Thyroid gland (tissue), 4 donors: ENCODE measurements at regions not wholly inside any gene's neighbourhood (a gene's known extent, or its start where the extent isn't known, plus 50 kb on each side); places are given as distances from the start of the nearest gene placed in this dataset.

Experiments used
- DNase-seq, 2 donors: peaks; one replicate each; pipeline ENCODE4 v3.0.0-alpha.2; 2019
- H3K27ac ChIP-seq, 3 donors: fragments of 200-600 bp; sonication (generic); 1 replicate in 2 of 3; 2 replicates in 1 of 3; pipeline ENCODE4 v1.5.1; 2016 to 2019; ENCODE audit warnings: mild to moderate bottlenecking in 1 of 3, moderate library complexity in 1 of 3
- H3K27me3 ChIP-seq: fragments of 200-600 bp; sonication (generic); one replicate; pipeline ENCODE4 v1.5.1; 2019
- H3K36me3 ChIP-seq, 2 donors: fragments of 200-600 bp; sonication (generic); one replicate each; pipeline ENCODE4 v1.5.1; 2016 to 2019
- H3K4me1 ChIP-seq, 2 donors: fragments of 200-600 bp; sonication (generic); one replicate each; pipeline ENCODE4 v1.5.1; 2017 to 2019
- H3K4me3 ChIP-seq, 3 donors: fragments of 200-600 bp; sonication (generic); replicated peaks in 1 of 3; 1 replicate in 2 of 3; 2 replicates in 1 of 3; pipeline ENCODE4 v1.5.1; 2016; ENCODE audit warnings: mild to moderate bottlenecking in 1 of 3
- H3K9me3 ChIP-seq: fragments of 200-600 bp; sonication (generic); one replicate; pipeline ENCODE4 v1.5.1; 2017
- CTCF ChIP-seq, 6 experiments: fragments of 200-600 bp in 3 of 6; fragments of 450-650 bp in 3 of 6; sonication (generic) in 3 of 6; IDR thresholded peaks; one replicate each; pipeline ENCODE4 v1.5.1; 2016 to 2019; ENCODE audit warnings: antibody characterized with exemption in 6 of 6, mild to moderate bottlenecking in 2 of 6, inconsistent platforms in 1 of 6, moderate library complexity in 1 of 6
- POLR2A ChIP-seq, 2 donors: fragments of 450-650 bp; IDR thresholded peaks; one replicate each; pipeline ENCODE4 v1.6.1; 2017; ENCODE audit warnings: antibody characterized with exemption in 2 of 2, mild to moderate bottlenecking in 2 of 2, moderate library complexity in 1 of 2
- WGBS, 2 donors: methylation state at CpG; one replicate each; pipeline ENCODE4 v1.1.5; 2017; 5-methylcytosine and 5-hydroxymethylcytosine counted together
- intact Hi-C: fragments of 100-400 bp; cut with DNase I; formaldehyde crosslinking; loops from one replicate; pipeline ENCODE4 v1.15.1; 2023

- Histone ChIP-seq H3K4me3 (no peak overlapping the region), H3K36me3 (no peaks in the 10 kb centered on the region), H3K27me3 (no peaks in the 10 kb centered on the region), H3K4me1 (no peaks in the 10 kb centered on the region), H3K9me3 (no peaks in the 10 kb centered on the region), H3K27ac (no peak overlapping the region)
- intact Hi-C loops, result no loop called here
- TF ChIP-seq CTCF (IDR thresholded peaks at IDR 0.05) (no peak), POLR2A (IDR thresholded peaks at IDR 0.05) (no peak)
- 82 to 90% methylated on average over 4 of the region's 4 CpGs for WGBS, 2 donors
- no peak for DNase-seq
Observed at GRCh38 chr2:157980020-157980419, 103.9 kb upstream of the ACVR1 start.

GRCh38 chr2:157971702-157972101 is 95.6 kb upstream of the ACVR1 start:
- Histone ChIP-seq H3K27me3 (no peaks in the 10 kb centered on the region), H3K27ac (no peak overlapping the region), H3K4me1 (no peaks in the 10 kb centered on the region), H3K36me3 (no peaks in the 10 kb centered on the region), H3K9me3 (no peaks in the 10 kb centered on the region), H3K4me3 (no peak overlapping the region)
- TF ChIP-seq POLR2A (IDR thresholded peaks at IDR 0.05) (no peak), CTCF (IDR thresholded peaks at IDR 0.05) (no peak)
- intact Hi-C loops, result no loop called here
- no peak for DNase-seq

- intact Hi-C loops, result no loop called here
- H3K4me1 ChIP-seq, result no peaks in the 10 kb centered on the region
- TF ChIP-seq POLR2A (IDR thresholded peaks at IDR 0.05), result no peak
- TF ChIP-seq CTCF (IDR thresholded peaks at IDR 0.05), result no peak
- DNase-seq, result no peak
- no peaks in the 10 kb centered on the region for H3K9me3 ChIP-seq
- 100% methylated on average over 1 to 3 of the region's 21 CpGs for WGBS, 2 donors
- no peak overlapping the region for H3K27ac ChIP-seq
- H3K36me3 ChIP-seq, result no peaks in the 10 kb centered on the region
- H3K27me3 ChIP-seq, result no peaks in the 10 kb centered on the region
- H3K4me3 ChIP-seq, result no peak overlapping the region
Observed at GRCh38 chr2:157967856-157968255, 91.7 kb upstream of the ACVR1 start.

- Histone ChIP-seq H3K4me3 (no peak overlapping the region), H3K4me1 (no peaks in the 10 kb centered on the region), H3K27ac (no peak overlapping the region), H3K36me3 (no peaks in the 10 kb centered on the region), H3K9me3 (no peaks in the 10 kb centered on the region), H3K27me3 (no peaks in the 10 kb centered on the region)
- 98 to 99% methylated on average over 3 of the region's 3 CpGs for WGBS, 2 donors
- intact Hi-C loops, result no loop called here
- no peak for DNase-seq
- TF ChIP-seq POLR2A (IDR thresholded peaks at IDR 0.05) (no peak), CTCF (IDR thresholded peaks at IDR 0.05) (no peak)
Observed at GRCh38 chr2:157959249-157959648, 83.1 kb upstream of the ACVR1 start.

GRCh38 chr2:157957596-157957995 is 81.5 kb upstream of the ACVR1 start:
- DNase-seq, result no peak
- intact Hi-C loops, result no loop called here
- TF ChIP-seq POLR2A (IDR thresholded peaks at IDR 0.05) (no peak), CTCF (IDR thresholded peaks at IDR 0.05) (no peak)
- H3K4me1 ChIP-seq, result peaks cover 3 to 5% of the 10 kb centered on the region in 2 donors
- H3K9me3 ChIP-seq, result no peaks in the 10 kb centered on the region
- H3K27ac ChIP-seq, result no peak overlapping the region
- H3K4me3 ChIP-seq, result no peak overlapping the region
- H3K27me3 ChIP-seq, result no peaks in the 10 kb centered on the region
- WGBS, 2 donors, result 32 to 80% methylated on average over 3 of the region's 3 CpGs
- no peaks in the 10 kb centered on the region for H3K36me3 ChIP-seq
